T-helper 2 cell (primary cell): ENCODE measurements at regions not wholly inside any gene's neighbourhood (a gene's known extent, or its start where the extent isn't known, plus 50 kb on each side); places are given as distances from the start of the nearest gene placed in this dataset.

Experiments
- DNase-seq, 5 experiments: peaks; one replicate each; pipeline versions ENCODE4 v3.0.0 to v3.0.0-alpha.2; 2012 to 2022

DNA sequence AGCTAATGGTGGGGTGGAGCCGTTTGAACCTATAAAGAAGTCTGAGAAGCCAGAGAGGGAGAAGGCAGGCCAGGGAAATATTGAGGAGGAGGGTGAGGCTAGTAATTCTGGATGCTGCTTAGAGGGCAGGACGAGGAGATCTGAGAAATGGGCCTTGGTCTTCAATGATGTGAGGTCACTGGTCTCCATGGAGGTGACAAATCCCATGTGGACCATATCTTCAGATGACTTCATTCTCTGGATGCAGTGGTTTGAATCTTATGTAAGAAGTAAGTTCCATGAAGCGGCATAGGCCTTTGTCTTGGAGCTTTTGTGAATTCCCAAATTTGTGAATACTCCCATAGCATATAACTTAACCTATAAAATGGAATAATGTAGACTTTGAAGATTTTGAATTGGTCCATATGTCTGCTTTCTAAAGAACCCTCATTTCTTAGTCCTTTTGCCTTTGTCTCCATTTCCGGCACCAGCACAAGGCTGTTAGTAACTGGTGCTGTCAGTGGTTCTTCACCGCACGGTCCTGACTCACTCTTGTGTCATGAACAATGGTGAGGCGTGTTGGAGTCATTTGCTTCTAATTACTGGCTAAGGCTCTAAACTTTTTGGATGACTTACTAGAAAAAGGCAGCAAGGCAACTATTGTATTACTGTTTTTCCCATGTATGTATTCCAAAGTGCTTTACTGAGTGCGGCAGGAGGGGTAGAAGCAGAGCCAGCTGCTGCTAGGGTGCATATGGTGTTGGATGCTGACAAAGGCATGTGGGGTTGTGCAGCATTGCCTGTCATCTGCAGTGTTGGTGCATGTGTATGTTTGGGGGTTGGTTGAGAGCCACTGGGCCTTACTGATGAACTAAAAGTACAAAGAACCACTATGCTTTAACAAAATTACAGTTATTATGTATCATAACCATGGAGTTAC, 279.3 kb upstream of the C2CD4B start:
- DNase-seq, result no peak

DNA sequence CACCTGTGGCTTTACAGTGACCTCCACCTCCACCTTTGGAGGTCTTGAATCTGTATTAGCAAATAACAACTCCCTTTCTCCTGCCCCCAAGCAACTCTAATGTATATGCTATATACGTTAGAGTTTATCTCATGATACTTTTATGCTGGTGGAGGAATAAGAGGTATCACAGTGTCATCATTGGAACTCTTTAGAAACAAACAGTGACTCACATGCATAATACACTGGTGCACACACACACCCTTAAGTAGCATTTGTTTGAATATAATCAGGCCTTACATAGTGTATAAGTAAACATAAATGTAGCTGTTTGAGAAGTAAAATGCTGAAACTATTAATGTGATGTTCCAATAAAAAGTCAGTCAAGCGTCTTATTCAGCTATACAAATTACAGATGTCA, 280.2 kb upstream of the C2CD4B start:
- DNase-seq, result no peak

DNA sequence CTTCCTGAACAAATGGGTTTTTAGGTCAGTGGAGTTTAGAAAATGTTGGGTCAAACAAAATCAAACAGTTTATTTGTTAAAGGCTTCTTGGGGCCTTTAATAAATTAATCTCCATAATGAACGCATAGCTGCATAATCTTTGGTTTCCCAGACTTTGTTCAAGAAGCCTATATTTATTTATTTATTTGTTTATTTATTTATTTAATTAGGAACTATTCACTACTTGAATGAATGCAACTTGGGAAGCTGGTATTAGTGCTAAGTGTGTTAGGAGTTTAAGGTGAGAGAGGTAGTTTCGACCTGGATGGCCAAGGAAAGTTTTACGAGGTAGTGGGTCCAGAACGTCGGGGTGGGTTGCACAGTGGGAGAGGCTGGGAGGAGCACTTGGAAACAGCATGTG, 281.9 kb upstream of the C2CD4B start:
- DNase-seq, result no peak

- no peak for DNase-seq
These were observed 282.7 kb upstream of the C2CD4B start for GRCh38 chr15:62447742-62448141.

DNA sequence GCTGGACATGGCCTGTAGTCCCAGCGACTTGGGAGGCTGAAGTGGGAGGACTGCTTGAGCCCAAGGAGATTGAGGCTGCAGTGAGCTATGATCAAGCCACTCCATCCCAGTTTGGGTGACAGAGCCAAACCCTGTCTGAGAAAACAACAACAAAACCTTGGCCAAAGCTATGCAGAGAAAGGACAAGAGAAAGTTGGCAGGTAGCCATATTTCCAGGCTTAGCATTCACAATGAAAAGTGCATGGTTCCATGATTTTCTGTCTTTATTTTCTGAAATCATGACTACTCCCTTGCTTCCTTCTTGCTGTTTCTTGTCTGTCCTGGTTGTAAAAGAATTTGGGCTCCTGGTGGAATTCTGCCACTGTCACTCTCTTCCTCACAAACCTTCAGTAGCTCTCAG, 284.6 kb upstream of the C2CD4B start:
- no peak for DNase-seq

DNA sequence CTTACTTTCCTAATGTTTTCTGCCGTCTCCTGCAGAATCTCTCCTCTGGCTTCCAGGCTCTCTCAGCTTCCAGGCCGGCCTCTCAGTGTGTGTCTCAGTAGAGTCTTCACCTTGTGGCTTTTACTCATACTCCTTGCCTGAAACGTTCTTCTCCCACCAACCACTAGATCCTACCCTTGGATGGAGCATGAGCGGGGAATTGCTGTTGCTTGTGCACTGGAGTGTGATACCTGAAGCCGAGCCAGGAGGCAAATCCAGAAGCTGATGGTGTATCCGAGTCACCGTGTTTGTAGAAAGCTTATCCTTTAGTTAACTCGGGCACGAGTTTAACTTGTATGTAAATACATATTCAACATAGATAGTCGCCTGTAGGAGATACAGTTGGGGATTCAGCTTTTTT, 285.0 kb upstream of the C2CD4B start:
- DNase-seq, result no peak

DNA sequence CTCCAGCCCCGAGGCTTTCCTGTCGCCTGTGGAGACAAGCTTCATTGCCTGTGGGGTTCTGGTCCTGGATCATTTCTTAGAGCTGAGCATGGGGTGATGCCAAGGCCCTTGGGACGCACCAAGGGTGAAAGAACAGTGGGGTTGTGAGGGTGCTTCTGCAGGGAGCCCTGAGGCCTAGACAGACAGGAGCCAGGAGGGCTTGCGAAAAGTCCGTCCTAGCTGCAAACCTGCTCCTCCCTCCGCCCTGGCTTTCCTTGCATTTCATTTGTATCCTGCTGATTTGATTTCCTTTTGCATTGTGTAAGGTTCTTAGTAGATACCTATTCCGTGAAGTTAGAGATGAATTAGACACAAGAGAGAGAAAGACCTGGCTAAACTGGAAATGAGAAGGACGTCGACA, 286.9 kb upstream of the C2CD4B start:
- DNase-seq, result no peak

- DNase-seq, result no peak
These were observed 287.6 kb upstream of the C2CD4B start for GRCh38 chr15:62452667-62453066.

GRCh38 chr15:62453375-62453774, 288.3 kb upstream of the C2CD4B start:
- no peak for DNase-seq

DNA sequence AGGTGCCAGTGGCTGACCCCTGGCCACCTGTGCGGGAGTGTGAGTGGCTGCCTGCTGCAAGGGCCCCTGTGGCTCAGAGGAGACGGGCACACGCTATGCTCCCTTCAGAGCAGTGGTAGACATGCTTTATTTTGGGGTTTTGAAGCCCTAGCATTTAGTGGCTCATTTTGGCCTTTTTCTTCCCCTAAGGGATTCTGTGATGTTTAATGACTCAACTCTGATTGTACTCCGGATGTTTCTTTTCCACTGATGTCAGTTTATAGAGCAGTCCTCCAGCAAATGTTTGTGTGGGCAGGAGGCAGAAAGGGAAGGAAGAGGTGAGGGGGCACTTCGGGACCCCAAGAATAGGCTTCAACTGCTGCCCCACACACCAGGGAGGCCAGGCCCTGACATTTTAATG, 288.9 kb upstream of the C2CD4B start:
- DNase-seq, result no peak

GRCh38 chr15:62454567-62455172, 289.6 kb upstream of the C2CD4B start:
- DNase-seq, result no peak

GRCh38 chr15:62455441-62455921, 290.4 kb upstream of the C2CD4B start:
- DNase-seq, result no peak

GRCh38 chr15:62456011-62456920, 291.2 kb upstream of the C2CD4B start:
- DNase-seq, result no peak

DNA sequence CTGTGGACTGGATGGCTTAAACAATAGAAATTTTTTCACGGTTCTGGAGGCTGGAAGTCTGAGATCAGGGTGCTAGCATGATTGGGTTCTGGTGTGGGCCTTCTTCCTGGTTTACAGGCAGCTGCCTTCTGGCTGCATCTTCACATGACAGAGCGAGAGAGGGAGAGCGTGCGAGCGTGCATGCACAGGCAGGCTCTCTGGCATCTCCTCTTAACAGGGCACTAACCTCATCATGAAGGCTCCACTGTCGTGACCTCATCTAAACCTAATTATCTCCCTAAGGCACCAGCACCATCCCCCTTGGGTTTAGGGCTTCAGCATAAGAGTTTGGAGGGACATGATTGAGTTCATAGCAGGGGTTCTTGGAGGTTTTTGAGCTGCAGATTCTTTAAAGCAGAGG, 292.0 kb upstream of the C2CD4B start:
- no peak for DNase-seq

- no peak for DNase-seq
These were observed 294.8 kb upstream of the C2CD4B start for GRCh38 chr15:62459875-62460274.

GRCh38 chr15:62462268-62462667, 297.2 kb upstream of the C2CD4B start:
- DNase-seq, result no peak

DNA sequence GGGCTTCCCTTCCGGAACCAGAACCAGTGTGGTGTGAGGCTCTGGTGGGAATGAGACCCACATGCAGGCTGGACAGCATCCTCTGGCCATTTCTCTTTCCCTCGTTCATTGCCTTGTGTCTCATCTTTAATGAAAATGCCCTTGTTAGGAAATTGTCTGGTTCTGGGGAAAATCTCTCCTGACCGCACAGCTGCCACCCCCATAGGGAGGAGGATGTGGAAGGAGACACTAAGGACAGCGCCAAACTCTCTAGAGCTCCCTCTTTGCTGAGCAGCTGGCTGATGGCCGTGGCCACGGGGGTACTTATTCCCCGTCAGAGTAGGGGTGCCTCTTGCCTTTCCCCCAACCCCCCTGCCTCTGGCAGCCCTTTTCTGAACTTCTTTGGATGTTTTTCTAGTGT, 297.6 kb upstream of the C2CD4B start:
- no peak for DNase-seq

DNA sequence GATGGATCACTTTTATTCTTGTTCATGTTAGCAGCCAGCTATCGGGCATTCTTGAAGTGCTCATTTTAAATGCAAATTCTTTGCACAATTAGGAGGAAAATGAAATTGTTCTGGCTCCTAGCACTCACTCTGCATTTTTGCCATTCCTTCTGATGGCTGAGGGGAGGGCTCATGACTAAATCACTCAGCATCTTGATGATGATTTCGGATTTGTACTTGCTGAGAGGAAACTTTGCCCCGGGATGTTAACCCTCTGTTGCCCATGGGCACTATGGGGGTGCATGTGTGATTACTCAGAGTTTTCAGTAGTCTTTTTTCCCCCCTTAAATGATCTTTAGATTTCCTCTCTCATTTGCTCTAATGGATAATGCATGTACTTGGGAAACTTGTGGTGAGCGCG, 299.6 kb upstream of the C2CD4B start:
- no peak for DNase-seq

DNA sequence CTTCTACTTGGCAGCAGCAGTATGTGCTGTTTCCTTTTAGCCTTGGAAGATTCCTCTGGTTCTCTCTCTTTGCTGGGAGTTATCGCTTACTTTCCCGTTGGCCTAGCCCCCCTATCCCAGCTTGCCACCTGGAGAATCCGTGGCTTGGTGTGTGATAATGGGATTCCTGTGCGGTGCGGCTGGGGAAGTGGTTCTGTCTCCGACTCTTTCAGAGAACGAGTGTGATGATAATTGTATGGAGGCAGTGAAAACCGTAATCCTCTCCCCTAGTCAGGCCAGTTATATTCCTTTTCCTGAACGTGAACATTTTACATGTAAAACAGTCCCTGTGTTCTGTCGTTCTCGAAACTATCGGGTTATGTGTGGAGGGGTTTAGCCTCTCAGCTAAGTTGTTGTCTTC, 300.1 kb upstream of the C2CD4B start:
- DNase-seq, result no peak

- DNase-seq, result no peak
These were observed 304.4 kb upstream of the C2CD4B start for GRCh38 chr15:62469478-62469873.

DNA sequence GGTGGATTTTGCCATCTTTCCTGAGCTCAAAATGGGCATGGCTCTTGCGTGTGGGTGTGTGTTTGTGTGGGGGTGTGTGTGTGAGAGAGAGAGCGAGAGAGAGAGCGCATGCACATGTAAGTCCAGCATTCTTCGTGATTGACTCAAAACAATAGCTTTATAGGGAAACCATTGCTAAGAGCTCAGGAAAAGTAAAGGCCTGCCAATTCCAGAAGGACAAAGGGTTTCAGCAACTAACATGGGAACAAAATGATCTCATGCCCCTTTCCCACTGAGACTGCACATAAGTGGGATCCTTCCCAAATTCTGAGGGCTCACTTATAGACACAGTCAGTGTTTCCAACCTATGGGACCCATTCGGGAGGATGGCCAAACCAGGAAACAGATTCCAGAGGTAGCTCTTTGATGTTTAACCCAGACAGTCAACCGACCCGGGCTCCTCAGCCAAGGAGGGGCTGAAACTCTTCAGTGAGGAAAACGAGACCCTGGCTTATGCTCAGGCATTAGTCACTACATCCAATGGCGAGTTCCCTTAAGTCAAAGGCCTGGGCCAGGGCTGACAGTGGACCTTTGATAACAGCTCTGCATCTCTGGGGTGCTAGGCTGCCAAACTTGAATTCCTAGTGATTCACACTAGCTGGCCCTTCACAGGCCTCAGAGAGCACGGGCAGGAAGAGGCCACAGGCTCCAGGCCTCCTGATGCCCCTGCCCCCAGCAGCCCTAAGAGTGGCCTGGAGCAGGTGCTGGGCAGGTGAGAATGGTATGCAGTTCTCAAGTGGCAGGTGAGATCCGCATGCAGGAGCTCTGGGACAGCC, 305.0 kb upstream of the C2CD4B start:
- DNase-seq, result no peak

- no peak for DNase-seq
These were observed 307.7 kb upstream of the C2CD4B start for GRCh38 chr15:62472616-62473299.
